Parathyroid adenoma (tissue), 2 donors: ENCODE measurements at regions not wholly inside any gene's neighbourhood (a gene's known extent, or its start where the extent isn't known, plus 50 kb on each side); places are given as distances from the start of the nearest gene placed in this dataset.
"Not testable (repeated sequence)": the region's sequence is repeated elsewhere in the genome, so short reads cannot be mapped to it uniquely, and the experiment has no call there.

Source experiments
- H2AFZ ChIP-seq: fragments of 300-600 bp; sonication (generic); one replicate; pipeline ENCODE4 v1.7.0; 2017; ENCODE audit warnings: antibody characterized with exemption, mild to moderate bottlenecking
- H3K27ac ChIP-seq: fragments of 300-600 bp; sonication (generic); one replicate; pipeline ENCODE4 v1.7.0; 2017
- H3K27me3 ChIP-seq: fragments of 300-600 bp; sonication (generic); one replicate; pipeline ENCODE4 v1.7.0; 2017; ENCODE audit warnings: low read length; ENCODE audit not compliant: control insufficient read depth, insufficient read depth
- H3K36me3 ChIP-seq: fragments of 300-600 bp; sonication (generic); one replicate; pipeline ENCODE4 v1.7.0; 2017; ENCODE audit warnings: low read length; ENCODE audit not compliant: control insufficient read depth, insufficient read depth
- H3K4me1 ChIP-seq: fragments of 300-600 bp; sonication (generic); one replicate; pipeline ENCODE4 v1.7.0; 2017; ENCODE audit warnings: control low read depth
- H3K4me2 ChIP-seq: fragments of 300-600 bp; sonication (generic); one replicate; pipeline ENCODE4 v1.7.0; 2017; ENCODE audit warnings: low read length
- H3K4me3 ChIP-seq: fragments of 300-600 bp; sonication (generic); one replicate; pipeline ENCODE4 v1.7.0; 2017; ENCODE audit warnings: low read depth, low read length
- H3K79me2 ChIP-seq: fragments of 300-600 bp; sonication (generic); one replicate; pipeline ENCODE4 v1.7.0; 2017; ENCODE audit warnings: control low read depth
- H3K9ac ChIP-seq: fragments of 300-600 bp; sonication (generic); one replicate; pipeline ENCODE4 v1.7.0; 2017; ENCODE audit warnings: mild to moderate bottlenecking
- H3K9me3 ChIP-seq: fragments of 300-600 bp; sonication (generic); one replicate; pipeline ENCODE4 v1.7.0; 2017; ENCODE audit warnings: low read length; ENCODE audit not compliant: control insufficient read depth
- TF ChIP-seq, protein P1 (sequence below): fragments of 300-600 bp; sonication (generic); IDR thresholded peaks from one replicate; pipeline ENCODE4 v1.7.0; 2017; ENCODE audit warnings: antibody characterized with exemption, mild to moderate bottlenecking
- donor health status: primary hyperparathyroidism.

DNA sequence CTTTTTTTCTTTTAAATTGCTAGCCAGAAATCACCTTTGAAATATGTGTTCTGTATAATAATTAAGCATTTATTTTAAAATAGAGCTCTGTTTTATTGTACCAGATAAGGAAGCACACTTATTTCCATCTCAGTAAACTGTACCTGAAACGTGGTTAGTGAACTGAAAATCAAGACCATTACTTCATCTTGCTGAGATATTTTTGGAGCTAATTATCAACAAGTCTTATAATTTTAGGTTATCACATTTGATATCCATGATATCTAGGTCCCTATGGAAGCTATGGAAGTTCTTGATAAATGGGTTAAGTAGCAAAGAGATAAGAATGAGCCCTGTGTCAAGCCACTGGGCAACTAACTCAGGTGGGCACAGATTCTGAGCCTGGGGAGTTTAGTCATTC is 187.2 kb downstream of the NFKBIZ start:
- no peaks in the 10 kb centered on the region for H3K36me3 ChIP-seq
- TF ChIP-seq, protein P1, sequence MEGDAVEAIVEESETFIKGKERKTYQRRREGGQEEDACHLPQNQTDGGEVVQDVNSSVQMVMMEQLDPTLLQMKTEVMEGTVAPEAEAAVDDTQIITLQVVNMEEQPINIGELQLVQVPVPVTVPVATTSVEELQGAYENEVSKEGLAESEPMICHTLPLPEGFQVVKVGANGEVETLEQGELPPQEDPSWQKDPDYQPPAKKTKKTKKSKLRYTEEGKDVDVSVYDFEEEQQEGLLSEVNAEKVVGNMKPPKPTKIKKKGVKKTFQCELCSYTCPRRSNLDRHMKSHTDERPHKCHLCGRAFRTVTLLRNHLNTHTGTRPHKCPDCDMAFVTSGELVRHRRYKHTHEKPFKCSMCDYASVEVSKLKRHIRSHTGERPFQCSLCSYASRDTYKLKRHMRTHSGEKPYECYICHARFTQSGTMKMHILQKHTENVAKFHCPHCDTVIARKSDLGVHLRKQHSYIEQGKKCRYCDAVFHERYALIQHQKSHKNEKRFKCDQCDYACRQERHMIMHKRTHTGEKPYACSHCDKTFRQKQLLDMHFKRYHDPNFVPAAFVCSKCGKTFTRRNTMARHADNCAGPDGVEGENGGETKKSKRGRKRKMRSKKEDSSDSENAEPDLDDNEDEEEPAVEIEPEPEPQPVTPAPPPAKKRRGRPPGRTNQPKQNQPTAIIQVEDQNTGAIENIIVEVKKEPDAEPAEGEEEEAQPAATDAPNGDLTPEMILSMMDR, result no peak
- no peak overlapping the region for H3K27ac ChIP-seq

DNA sequence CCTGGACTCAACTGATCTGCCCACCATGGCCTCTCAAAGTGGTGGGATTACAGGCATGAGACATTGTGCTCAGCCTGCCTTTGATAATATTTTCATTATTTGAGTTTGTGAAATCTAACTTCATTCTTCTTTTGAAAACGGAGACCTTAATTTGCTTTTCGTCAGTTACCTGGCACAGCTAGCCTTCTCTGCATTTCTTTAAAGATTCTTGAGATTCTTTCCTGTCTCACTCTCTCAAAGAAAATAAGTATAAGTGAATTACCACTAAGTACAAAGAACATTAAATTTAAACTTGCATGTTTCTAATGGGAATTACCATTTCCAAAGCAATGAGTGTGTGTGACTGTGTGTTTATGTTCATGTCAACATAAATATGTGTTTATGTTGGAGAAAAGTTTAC is 187.9 kb downstream of the NFKBIZ start:
- Histone ChIP-seq H3K9ac (no peak overlapping the region), H3K4me3 (no peak overlapping the region), H3K79me2 (no peaks in the 10 kb centered on the region), H3K27me3 (no peaks in the 10 kb centered on the region), H3K4me2 (no peak overlapping the region), H3K4me1 (no peaks in the 10 kb centered on the region), H2AFZ (no peak overlapping the region), H3K9me3 (no peaks in the 10 kb centered on the region), H3K27ac (no peak overlapping the region), H3K36me3 (no peaks in the 10 kb centered on the region)
- TF ChIP-seq, protein P1, result no peak

More for the DNA sequence above, 187.2 kb downstream of the NFKBIZ start:
- no peaks in the 10 kb centered on the region for H3K27me3 ChIP-seq
- no peaks in the 10 kb centered on the region for H3K9me3 ChIP-seq
- no peaks in the 10 kb centered on the region for H3K79me2 ChIP-seq
- no peak overlapping the region for H3K4me3 ChIP-seq
- no peak overlapping the region for H3K4me2 ChIP-seq
- H2AFZ ChIP-seq, result no peak overlapping the region
- no peak overlapping the region for H3K9ac ChIP-seq
- H3K4me1 ChIP-seq, result no peaks in the 10 kb centered on the region

DNA sequence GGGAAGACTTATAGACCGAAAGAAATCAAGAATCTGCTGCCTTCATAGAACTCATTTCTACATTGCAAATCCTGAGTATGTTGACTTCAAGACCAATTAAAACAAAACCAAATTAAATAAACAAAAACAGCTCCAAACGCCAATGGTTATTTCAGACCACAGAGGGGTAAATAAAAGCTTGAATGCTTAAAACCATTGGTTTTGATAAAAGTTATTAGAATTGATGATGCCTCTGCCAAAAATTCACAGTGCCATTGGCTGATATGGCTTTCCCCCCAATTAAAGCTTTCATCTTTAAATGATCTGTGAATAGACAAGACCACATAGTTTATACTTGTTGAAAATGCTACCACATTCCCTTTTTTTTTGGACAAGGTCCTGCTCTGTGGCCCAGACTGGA is 188.5 kb downstream of the NFKBIZ start:
- no peak overlapping the region for H2AFZ ChIP-seq
- TF ChIP-seq, protein P1, result no peak
- H3K4me2 ChIP-seq, result no peak overlapping the region
- no peaks in the 10 kb centered on the region for H3K27me3 ChIP-seq
- no peak overlapping the region for H3K9ac ChIP-seq
- H3K9me3 ChIP-seq, result no peaks in the 10 kb centered on the region
- no peak overlapping the region for H3K27ac ChIP-seq
- H3K79me2 ChIP-seq, result no peaks in the 10 kb centered on the region
- H3K36me3 ChIP-seq, result no peaks in the 10 kb centered on the region
- no peaks in the 10 kb centered on the region for H3K4me1 ChIP-seq
- H3K4me3 ChIP-seq, result no peak overlapping the region

DNA sequence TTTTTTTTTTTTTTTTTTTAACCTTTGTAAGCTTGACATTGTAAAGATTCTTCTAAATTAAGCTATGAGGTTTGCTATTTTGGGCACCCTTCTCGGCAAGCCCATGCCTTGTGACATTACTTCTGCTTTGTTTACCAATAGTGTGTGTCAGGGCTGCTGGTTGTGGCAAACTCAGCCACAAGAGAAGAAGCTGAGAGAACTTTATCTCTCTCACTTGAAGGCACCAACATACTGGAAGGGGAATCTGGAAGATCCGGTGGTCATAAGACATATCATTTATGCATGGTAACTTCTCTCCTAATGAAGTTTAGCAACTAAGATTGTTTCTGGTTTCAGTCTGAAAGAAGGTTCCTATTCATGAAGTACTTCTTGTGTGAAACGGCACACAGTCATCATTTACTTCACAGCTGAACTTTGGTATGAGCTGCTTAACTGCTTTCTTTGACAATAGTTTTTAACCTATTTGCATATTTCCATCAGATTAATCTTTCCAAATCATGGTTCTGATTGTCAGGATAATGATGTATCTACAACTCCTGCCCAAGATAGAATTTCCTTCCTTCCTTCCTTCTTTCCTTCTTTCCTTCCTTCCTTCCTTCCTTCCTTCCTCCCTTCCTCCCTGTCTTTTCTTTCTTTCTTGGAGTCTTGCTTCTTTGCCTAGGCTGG is 189.3 kb downstream of the NFKBIZ start:
- no peaks in the 10 kb centered on the region for H3K36me3 ChIP-seq
- no peak overlapping the region for H3K4me3 ChIP-seq
- H3K9ac ChIP-seq, result no peak overlapping the region
- H2AFZ ChIP-seq, result no peak overlapping the region
- H3K27me3 ChIP-seq, result no peaks in the 10 kb centered on the region
- no peaks in the 10 kb centered on the region for H3K79me2 ChIP-seq
- H3K9me3 ChIP-seq, result no peaks in the 10 kb centered on the region
- H3K27ac ChIP-seq, result no peak overlapping the region
- H3K4me1 ChIP-seq, result no peaks in the 10 kb centered on the region
- TF ChIP-seq, protein P1, result no peak
- no peak overlapping the region for H3K4me2 ChIP-seq

DNA sequence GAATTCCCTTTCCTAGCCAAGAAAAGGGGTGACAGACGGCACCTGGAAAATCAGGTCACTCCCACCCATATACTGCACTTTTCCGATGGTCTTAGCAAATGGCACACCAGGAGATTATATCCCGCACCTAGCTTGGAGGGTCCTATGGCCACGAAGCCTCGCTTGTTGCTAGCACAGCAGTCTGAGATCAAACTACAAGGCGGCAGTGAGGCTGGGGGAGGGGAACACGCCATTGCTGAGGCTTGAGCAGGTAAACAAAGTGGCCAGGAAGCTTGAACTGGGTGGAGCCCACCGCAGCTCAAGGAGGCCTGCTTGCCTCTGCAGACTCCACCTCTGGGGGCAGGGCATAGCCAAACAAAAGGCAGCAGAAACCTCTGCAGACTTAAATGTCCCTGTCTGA is 190.8 kb downstream of the NFKBIZ start:
- not testable (repeated sequence) for H3K9ac ChIP-seq, H3K27ac ChIP-seq, H3K4me2 ChIP-seq, H3K27me3 ChIP-seq, H3K9me3 ChIP-seq, H3K36me3 ChIP-seq, H3K4me1 ChIP-seq, H3K79me2 ChIP-seq, H2AFZ ChIP-seq, H3K4me3 ChIP-seq
